SH-SY5Y (cell line): ENCODE measurements at regions not wholly inside any gene's neighbourhood (a gene's known extent, or its start where the extent isn't known, plus 50 kb on each side); places are given as distances from the start of the nearest gene placed in this dataset.

Experiments
- GATA2 ChIP-seq: IDR thresholded peaks from 2 replicates; pipeline ENCODE4 v1.6.1; 2011; ENCODE audit warnings: mild to moderate bottlenecking, low read depth, low read length
- GATA3 ChIP-seq: IDR thresholded peaks from 2 replicates; pipeline ENCODE4 v1.6.1; 2011; ENCODE audit warnings: low read depth, mild to moderate bottlenecking, low read length, moderate library complexity

DNA sequence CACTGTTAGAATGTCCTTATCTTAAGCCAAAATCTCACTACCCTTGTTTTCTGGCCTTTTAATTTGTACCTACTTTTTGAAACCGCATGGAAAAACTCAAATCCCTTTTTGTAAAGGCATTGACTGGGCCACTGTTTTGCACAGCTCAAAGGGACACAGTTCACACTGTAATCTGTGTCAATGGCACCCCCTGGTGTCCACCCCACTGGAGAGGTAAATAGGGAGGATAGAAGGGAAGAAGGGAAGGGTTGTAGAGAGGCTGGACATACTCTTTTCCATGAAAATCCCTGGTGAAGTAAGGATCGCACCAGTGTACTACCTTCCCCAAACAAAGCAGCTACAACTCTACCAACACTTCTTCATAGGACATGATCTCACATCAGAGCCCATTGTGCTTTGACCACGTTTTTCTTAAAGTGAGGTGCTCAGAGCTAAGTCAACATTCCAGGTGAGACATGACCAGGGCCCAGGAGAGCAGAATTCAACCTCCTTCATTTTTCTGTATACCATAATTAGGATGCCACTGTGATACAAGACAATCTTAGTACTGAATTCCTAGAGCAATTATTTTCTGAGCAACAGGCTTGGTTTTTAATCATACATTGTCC, 92.4 kb upstream of the RMDN2 start:
- TF ChIP-seq GATA3 (0 out of 2 replicates have a peak, but pooled peaks have one; percentile 41), GATA2 (peak; percentile 24; the same call in 1 of the 2 replicates)
